SK-N-SH treated with all-trans-retinoic acid at 6 μM for 48 hours (cell line): ENCODE measurements at regions not wholly inside any gene's neighbourhood (a gene's known extent, or its start where the extent isn't known, plus 50 kb on each side); places are given as distances from the start of the nearest gene placed in this dataset.

Experiments used
- ESRRG ChIP-seq: fragments of 250-450 bp; sonication (Bioruptor Pico); IDR thresholded peaks from 2 replicates; pipeline ENCODE4 v1.6.1; 2021; ENCODE audit warnings: mild to moderate bottlenecking

DNA sequence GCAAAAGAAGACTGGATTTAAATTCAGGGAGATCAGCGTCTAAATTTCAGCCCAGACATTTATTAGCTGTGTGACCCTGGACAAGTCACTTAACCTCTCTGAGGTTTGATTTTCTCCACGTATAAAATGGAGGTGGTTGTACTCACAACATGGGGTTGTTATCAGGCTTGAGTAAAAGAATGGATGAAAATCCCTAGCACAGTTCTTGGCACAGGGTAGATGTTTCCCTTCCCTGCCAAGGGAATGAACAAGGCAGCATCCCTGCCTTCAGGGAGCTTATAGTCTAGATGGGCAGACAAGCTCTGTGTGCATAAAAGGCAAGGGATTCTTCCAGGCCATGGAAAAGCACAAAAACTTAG, 50.2 kb upstream of the MRPS22 start (continued):
- TF ChIP-seq ESRRG (CRISPR knock-in tag) = no peak
